ENCODE measurements at regions not wholly inside any gene's neighbourhood (a gene's known extent, or its start where the extent isn't known, plus 50 kb on each side); places are given as distances from the start of the nearest gene placed in this dataset.

- H3K4me1 ChIP-seq (ENCODE audit: control insufficient read depth, insufficient read depth, low read length): no peaks in the 10 kb centered on the region
- no peaks in the 10 kb centered on the region for H3K36me3 ChIP-seq (ENCODE audit: insufficient read depth, low read length)
- H3K9me3 ChIP-seq (replicated peaks; ENCODE audit: low read length): peaks cover 11% of the 10 kb centered on the region
- H3K9ac ChIP-seq (ENCODE audit: low read depth, low read length): no peak overlapping the region
- H3K4me3 ChIP-seq (ENCODE audit: low read length): no peak overlapping the region
- no peaks in the 10 kb centered on the region for H3K27me3 ChIP-seq (ENCODE audit: control insufficient read depth, insufficient read depth, low read length)
- H3K4me2 ChIP-seq (ENCODE audit: low read length): no peak overlapping the region
Observed at GRCh38 chr21:40985370-40985769, 138.4 kb upstream of the DSCAM start.

- Histone ChIP-seq H3K4me3 (ENCODE audit: low read length) (no peak overlapping the region), H3K9me3 (replicated peaks; ENCODE audit: low read length) (peaks cover 11% of the 10 kb centered on the region), H3K4me1 (ENCODE audit: control insufficient read depth, insufficient read depth, low read length) (no peaks in the 10 kb centered on the region), H3K9ac (ENCODE audit: low read depth, low read length) (no peak overlapping the region), H3K27me3 (ENCODE audit: control insufficient read depth, insufficient read depth, low read length) (no peaks in the 10 kb centered on the region), H3K36me3 (ENCODE audit: insufficient read depth, low read length) (no peaks in the 10 kb centered on the region), H3K4me2 (ENCODE audit: low read length) (no peak overlapping the region)
Observed at GRCh38 chr21:40990366-40990765, 143.4 kb upstream of the DSCAM start.

- H3K4me1 ChIP-seq (ENCODE audit: control insufficient read depth, insufficient read depth, low read length): no peaks in the 10 kb centered on the region
- no peak overlapping the region for H3K4me3 ChIP-seq (ENCODE audit: low read length)
- no peak overlapping the region for H3K9ac ChIP-seq (ENCODE audit: low read depth, low read length)
- no peak overlapping the region for H3K4me2 ChIP-seq (ENCODE audit: low read length)
- no peaks in the 10 kb centered on the region for H3K36me3 ChIP-seq (ENCODE audit: insufficient read depth, low read length)
- H3K27me3 ChIP-seq (ENCODE audit: control insufficient read depth, insufficient read depth, low read length): no peaks in the 10 kb centered on the region
- H3K9me3 ChIP-seq (replicated peaks; ENCODE audit: low read length): peaks cover 7% of the 10 kb centered on the region
Observed at GRCh38 chr21:40997831-40998230, 150.9 kb upstream of the DSCAM start.

- Histone ChIP-seq H3K9ac (ENCODE audit: low read depth, low read length) (no peak overlapping the region), H3K4me1 (ENCODE audit: control insufficient read depth, insufficient read depth, low read length) (no peaks in the 10 kb centered on the region), H3K36me3 (ENCODE audit: insufficient read depth, low read length) (no peaks in the 10 kb centered on the region), H3K9me3 (replicated peaks; ENCODE audit: low read length) (no peaks in the 10 kb centered on the region), H3K4me2 (ENCODE audit: low read length) (no peak overlapping the region), H3K4me3 (ENCODE audit: low read length) (no peak overlapping the region), H3K27me3 (ENCODE audit: control insufficient read depth, insufficient read depth, low read length) (no peaks in the 10 kb centered on the region)
Observed at GRCh38 chr21:41000838-41001237, 153.9 kb upstream of the DSCAM start.

- Histone ChIP-seq H3K9me3 (replicated peaks; ENCODE audit: low read length) (no peaks in the 10 kb centered on the region), H3K4me3 (ENCODE audit: low read length) (no peak overlapping the region), H3K9ac (ENCODE audit: low read depth, low read length) (no peak overlapping the region), H3K4me2 (ENCODE audit: low read length) (no peak overlapping the region), H3K4me1 (ENCODE audit: control insufficient read depth, insufficient read depth, low read length) (no peaks in the 10 kb centered on the region), H3K27me3 (ENCODE audit: control insufficient read depth, insufficient read depth, low read length) (no peaks in the 10 kb centered on the region), H3K36me3 (ENCODE audit: insufficient read depth, low read length) (no peaks in the 10 kb centered on the region)
Observed at GRCh38 chr21:41006636-41007035, 159.7 kb upstream of the DSCAM start.

- Histone ChIP-seq H3K4me2 (ENCODE audit: low read length) (no peak overlapping the region), H3K4me1 (ENCODE audit: control insufficient read depth, insufficient read depth, low read length) (no peaks in the 10 kb centered on the region), H3K9ac (ENCODE audit: low read depth, low read length) (no peak overlapping the region), H3K4me3 (ENCODE audit: low read length) (no peak overlapping the region), H3K27me3 (ENCODE audit: control insufficient read depth, insufficient read depth, low read length) (no peaks in the 10 kb centered on the region), H3K9me3 (replicated peaks; ENCODE audit: low read length) (no peaks in the 10 kb centered on the region), H3K36me3 (ENCODE audit: insufficient read depth, low read length) (no peaks in the 10 kb centered on the region)
Observed at GRCh38 chr21:41008351-41008750, 159.6 kb upstream of the BACE2 start.

- no peaks in the 10 kb centered on the region for H3K4me1 ChIP-seq (ENCODE audit: control insufficient read depth, insufficient read depth, low read length)
- no peak overlapping the region for H3K9ac ChIP-seq (ENCODE audit: low read depth, low read length)
- H3K4me3 ChIP-seq (ENCODE audit: low read length): no peak overlapping the region
- H3K9me3 ChIP-seq (replicated peaks; ENCODE audit: low read length): no peaks in the 10 kb centered on the region
- H3K4me2 ChIP-seq (ENCODE audit: low read length): no peak overlapping the region
- H3K27me3 ChIP-seq (ENCODE audit: control insufficient read depth, insufficient read depth, low read length): no peaks in the 10 kb centered on the region
- H3K36me3 ChIP-seq (ENCODE audit: insufficient read depth, low read length): no peaks in the 10 kb centered on the region
Observed at GRCh38 chr21:41008974-41009373, 159.0 kb upstream of the BACE2 start.

- no peak overlapping the region for H3K4me3 ChIP-seq (ENCODE audit: low read length)
- H3K4me1 ChIP-seq (ENCODE audit: control insufficient read depth, insufficient read depth, low read length): no peaks in the 10 kb centered on the region
- no peaks in the 10 kb centered on the region for H3K27me3 ChIP-seq (ENCODE audit: control insufficient read depth, insufficient read depth, low read length)
- H3K4me2 ChIP-seq (ENCODE audit: low read length): no peak overlapping the region
- H3K9ac ChIP-seq (ENCODE audit: low read depth, low read length): no peak overlapping the region
- H3K36me3 ChIP-seq (ENCODE audit: insufficient read depth, low read length): no peaks in the 10 kb centered on the region
- H3K9me3 ChIP-seq (replicated peaks; ENCODE audit: low read length): no peaks in the 10 kb centered on the region
Observed at GRCh38 chr21:41009398-41010100, 158.4 kb upstream of the BACE2 start.

- H3K4me3 ChIP-seq (ENCODE audit: low read length): no peak overlapping the region
- no peak overlapping the region for H3K9ac ChIP-seq (ENCODE audit: low read depth, low read length)
- H3K36me3 ChIP-seq (ENCODE audit: insufficient read depth, low read length): no peaks in the 10 kb centered on the region
- H3K9me3 ChIP-seq (replicated peaks; ENCODE audit: low read length): no peaks in the 10 kb centered on the region
- H3K4me1 ChIP-seq (ENCODE audit: control insufficient read depth, insufficient read depth, low read length): no peaks in the 10 kb centered on the region
- H3K4me2 ChIP-seq (ENCODE audit: low read length): no peak overlapping the region
- no peaks in the 10 kb centered on the region for H3K27me3 ChIP-seq (ENCODE audit: control insufficient read depth, insufficient read depth, low read length)
Observed at GRCh38 chr21:41010101-41010435, 157.9 kb upstream of the BACE2 start.

GRCh38 chr21:41011098-41011731 lies 156.7 kb upstream of the BACE2 start:
- Histone ChIP-seq H3K9me3 (replicated peaks; ENCODE audit: low read length) (no peaks in the 10 kb centered on the region), H3K4me3 (ENCODE audit: low read length) (no peak overlapping the region), H3K9ac (ENCODE audit: low read depth, low read length) (no peak overlapping the region), H3K27me3 (ENCODE audit: control insufficient read depth, insufficient read depth, low read length) (no peaks in the 10 kb centered on the region), H3K4me1 (ENCODE audit: control insufficient read depth, insufficient read depth, low read length) (no peaks in the 10 kb centered on the region), H3K4me2 (ENCODE audit: low read length) (no peak overlapping the region), H3K36me3 (ENCODE audit: insufficient read depth, low read length) (no peaks in the 10 kb centered on the region)

- Histone ChIP-seq H3K9ac (ENCODE audit: low read depth, low read length) (no peak overlapping the region), H3K27me3 (ENCODE audit: control insufficient read depth, insufficient read depth, low read length) (no peaks in the 10 kb centered on the region), H3K4me3 (ENCODE audit: low read length) (no peak overlapping the region), H3K4me1 (ENCODE audit: control insufficient read depth, insufficient read depth, low read length) (no peaks in the 10 kb centered on the region), H3K9me3 (replicated peaks; ENCODE audit: low read length) (no peaks in the 10 kb centered on the region), H3K36me3 (ENCODE audit: insufficient read depth, low read length) (no peaks in the 10 kb centered on the region), H3K4me2 (ENCODE audit: low read length) (no peak overlapping the region)
Observed at GRCh38 chr21:41011951-41012366, 156.0 kb upstream of the BACE2 start.

GRCh38 chr21:41012425-41012824 lies 155.5 kb upstream of the BACE2 start:
- Histone ChIP-seq H3K4me3 (ENCODE audit: low read length) (no peak overlapping the region), H3K27me3 (ENCODE audit: control insufficient read depth, insufficient read depth, low read length) (no peaks in the 10 kb centered on the region), H3K9me3 (replicated peaks; ENCODE audit: low read length) (no peaks in the 10 kb centered on the region), H3K4me2 (ENCODE audit: low read length) (no peak overlapping the region), H3K4me1 (ENCODE audit: control insufficient read depth, insufficient read depth, low read length) (no peaks in the 10 kb centered on the region), H3K36me3 (ENCODE audit: insufficient read depth, low read length) (no peaks in the 10 kb centered on the region), H3K9ac (ENCODE audit: low read depth, low read length) (no peak overlapping the region)

All from skeletal muscle satellite cell (primary cell).